ENCODE measurements at regions not wholly inside any gene's neighbourhood (a gene's known extent, or its start where the extent isn't known, plus 50 kb on each side); places are given as distances from the start of the nearest gene placed in this dataset.

- Histone ChIP-seq H2AFZ (no peak overlapping the region), H3F3A (ENCODE audit: insufficient read depth, low read depth) (no peaks in the 10 kb centered on the region), H3K79me2 (ENCODE audit: low read depth) (no peaks in the 10 kb centered on the region), H3K9me3 (ENCODE audit: insufficient read depth, low read depth) (no peaks in the 10 kb centered on the region), H3K36me3 (ENCODE audit: low read depth) (no peaks in the 10 kb centered on the region), H3K9me2 (ENCODE audit: insufficient read depth) (no peaks in the 10 kb centered on the region), H3K27ac (no peak overlapping the region), H3K4me2 (no peak overlapping the region), H3K4me3 (no peak overlapping the region), H4K20me1 (ENCODE audit: insufficient read depth) (no peaks in the 10 kb centered on the region), H3K4me1 (replicated peaks; ENCODE audit: insufficient read depth) (no peaks in the 10 kb centered on the region), H3K27me3 (ENCODE audit: insufficient read depth, low read depth) (no peaks in the 10 kb centered on the region)
- intact Hi-C loops (cut with micrococcal nuclease; ENCODE audit: unreplicated experiment): no loop called here
- no TSS peak for BruUV-seq (replicated peaks)
- TF ChIP-seq CTCF (conservative IDR thresholded peaks at IDR 0.05) (no peak), EZH2 (IDR thresholded peaks at IDR 0.05; ENCODE audit: low read depth) (no peak)
- POLR2A ChIA-PET (ENCODE audit: unreplicated experiment): no interaction called here
- CTCF ChIA-PET: no interaction called here
- DNase-seq: no peak
Observed at GRCh38 chr2:128551435-128551834, 232.8 kb upstream of the HS6ST1 start.

- BruUV-seq (replicated peaks): no TSS peak
- no peak overlapping the region for H3K27ac ChIP-seq
- TF ChIP-seq EZH2 (IDR thresholded peaks at IDR 0.05; ENCODE audit: low read depth) (no peak), CTCF (conservative IDR thresholded peaks at IDR 0.05) (no peak)
- H3K79me2 ChIP-seq (ENCODE audit: low read depth): no peaks in the 10 kb centered on the region
- H3K9me2 ChIP-seq (ENCODE audit: insufficient read depth): no peaks in the 10 kb centered on the region
- no peak for DNase-seq
- no peak overlapping the region for H2AFZ ChIP-seq
- H3K9me3 ChIP-seq (ENCODE audit: insufficient read depth, low read depth): no peaks in the 10 kb centered on the region
- no peaks in the 10 kb centered on the region for H3K27me3 ChIP-seq (ENCODE audit: insufficient read depth, low read depth)
- intact Hi-C loops (cut with micrococcal nuclease; ENCODE audit: unreplicated experiment): no loop called here
- no peaks in the 10 kb centered on the region for H4K20me1 ChIP-seq (ENCODE audit: insufficient read depth)
- no peak overlapping the region for H3K4me3 ChIP-seq
- H3K4me1 ChIP-seq (replicated peaks; ENCODE audit: insufficient read depth): no peaks in the 10 kb centered on the region
- POLR2A ChIA-PET (ENCODE audit: unreplicated experiment): no interaction called here
- no peaks in the 10 kb centered on the region for H3K36me3 ChIP-seq (ENCODE audit: low read depth)
- H3F3A ChIP-seq (ENCODE audit: insufficient read depth, low read depth): no peaks in the 10 kb centered on the region
- no peak overlapping the region for H3K4me2 ChIP-seq
- CTCF ChIA-PET: no interaction called here
Observed at GRCh38 chr2:128552141-128552805, 233.6 kb upstream of the HS6ST1 start.

- Histone ChIP-seq H3K9me3 (ENCODE audit: insufficient read depth, low read depth) (no peaks in the 10 kb centered on the region), H3K4me3 (no peak overlapping the region), H3K27me3 (ENCODE audit: insufficient read depth, low read depth) (no peaks in the 10 kb centered on the region), H4K20me1 (ENCODE audit: insufficient read depth) (no peaks in the 10 kb centered on the region), H3K27ac (no peak overlapping the region), H3F3A (ENCODE audit: insufficient read depth, low read depth) (no peaks in the 10 kb centered on the region), H3K4me2 (no peak overlapping the region), H3K79me2 (ENCODE audit: low read depth) (no peaks in the 10 kb centered on the region), H3K9me2 (ENCODE audit: insufficient read depth) (no peaks in the 10 kb centered on the region), H3K36me3 (ENCODE audit: low read depth) (no peaks in the 10 kb centered on the region), H2AFZ (no peak overlapping the region), H3K4me1 (replicated peaks; ENCODE audit: insufficient read depth) (no peaks in the 10 kb centered on the region)
- ChIA-PET POLR2A (ENCODE audit: unreplicated experiment) (no interaction called here), CTCF (no interaction called here)
- intact Hi-C loops (cut with micrococcal nuclease; ENCODE audit: unreplicated experiment): no loop called here
- no peak for DNase-seq
- TF ChIP-seq CTCF (conservative IDR thresholded peaks at IDR 0.05) (no peak), EZH2 (IDR thresholded peaks at IDR 0.05; ENCODE audit: low read depth) (no peak)
- BruUV-seq (replicated peaks): no TSS peak
Observed at GRCh38 chr2:128552806-128553551, 234.3 kb upstream of the HS6ST1 start.
